Skeletal muscle satellite cell (primary cell): ENCODE measurements at regions not wholly inside any gene's neighbourhood (a gene's known extent, or its start where the extent isn't known, plus 50 kb on each side); places are given as distances from the start of the nearest gene placed in this dataset.
"Not testable (repeated sequence)": the region's sequence is repeated elsewhere in the genome, so short reads cannot be mapped to it uniquely, and the experiment has no call there.

Source experiments
- H3K27me3 ChIP-seq: 2 replicates; pipeline ENCODE4 v1.7.0; 2013; ENCODE audit warnings: low read length; ENCODE audit not compliant: control insufficient read depth, insufficient read depth
- H3K36me3 ChIP-seq: 2 replicates; pipeline ENCODE4 v1.7.0; 2013; ENCODE audit warnings: mild to moderate bottlenecking, control low read depth, low read length; ENCODE audit not compliant: insufficient read depth
- H3K4me1 ChIP-seq: 2 replicates; pipeline ENCODE4 v1.7.0; 2013; ENCODE audit warnings: low read length; ENCODE audit not compliant: control insufficient read depth, insufficient read depth
- H3K4me2 ChIP-seq: 2 replicates; pipeline ENCODE4 v1.7.0; 2013; ENCODE audit warnings: mild to moderate bottlenecking, low read length
- H3K4me3 ChIP-seq: 2 replicates; pipeline ENCODE4 v1.7.0; 2013; ENCODE audit warnings: low read length
- H3K9ac ChIP-seq: 2 replicates; pipeline ENCODE4 v1.7.0; 2013; ENCODE audit warnings: mild to moderate bottlenecking, low read depth, low read length, moderate library complexity
- H3K9me3 ChIP-seq: replicated peaks from 2 replicates; pipeline ENCODE4 v1.7.0; 2013; ENCODE audit warnings: mild to moderate bottlenecking, control low read depth, low read length

DNA sequence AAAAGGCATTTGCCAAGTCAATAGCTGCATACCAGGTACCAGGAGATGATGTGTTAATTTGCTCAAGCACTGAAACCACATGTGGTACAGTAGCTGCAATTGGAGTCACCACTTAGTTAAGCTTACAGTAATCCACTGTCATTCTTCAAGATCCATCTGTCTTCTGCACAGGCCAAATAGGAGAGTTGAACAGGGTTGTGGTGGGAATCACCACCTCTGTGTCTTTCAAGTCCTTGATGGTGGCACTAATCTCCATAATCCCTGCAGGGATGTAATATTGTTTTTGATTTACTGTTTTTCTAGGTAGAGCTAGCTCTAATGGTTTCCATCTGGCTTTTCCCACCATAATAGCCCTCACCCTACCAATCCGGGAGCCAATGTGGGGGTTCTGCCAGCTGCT lies 91.9 kb downstream of the FCRL5 start:
- H3K4me1 ChIP-seq, result no peaks in the 10 kb centered on the region
- no peak overlapping the region for H3K4me2 ChIP-seq
- no peaks in the 10 kb centered on the region for H3K9me3 ChIP-seq
- H3K4me3 ChIP-seq, result no peak overlapping the region
- no peak overlapping the region for H3K9ac ChIP-seq
- H3K27me3 ChIP-seq, result no peaks in the 10 kb centered on the region
- H3K36me3 ChIP-seq, result no peaks in the 10 kb centered on the region

GRCh38 chr1:157457279-157457678 lies 95.0 kb downstream of the FCRL5 start:
- Histone ChIP-seq H3K4me3 (no peak overlapping the region), H3K9ac (no peak overlapping the region), H3K4me1 (no peaks in the 10 kb centered on the region), H3K9me3 (no peaks in the 10 kb centered on the region), H3K27me3 (peaks cover 5% of the 10 kb centered on the region), H3K4me2 (no peak overlapping the region), H3K36me3 (no peaks in the 10 kb centered on the region)

DNA sequence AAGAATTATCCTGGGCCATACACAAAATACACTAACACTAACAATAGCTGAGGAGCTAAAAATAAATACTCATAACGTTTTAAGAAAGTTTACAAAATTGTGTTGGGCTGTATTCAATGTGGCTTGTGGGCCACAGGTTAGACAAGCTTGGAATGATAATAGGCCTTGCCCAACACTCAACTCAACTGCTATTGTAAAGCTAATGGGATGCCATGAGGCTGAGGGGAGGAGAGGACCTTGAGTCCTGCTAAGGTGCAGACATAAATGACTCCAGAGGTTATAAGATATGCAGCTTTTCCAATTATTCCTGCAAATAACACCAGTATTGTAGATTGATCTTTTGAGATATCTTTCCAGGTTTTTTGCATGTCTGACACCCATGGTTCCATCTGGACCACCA lies 97.0 kb downstream of the FCRL5 start:
- peaks cover 5% of the 10 kb centered on the region for H3K27me3 ChIP-seq
- no peaks in the 10 kb centered on the region for H3K9me3 ChIP-seq
- no peak overlapping the region for H3K4me2 ChIP-seq
- H3K4me1 ChIP-seq, result no peaks in the 10 kb centered on the region
- no peaks in the 10 kb centered on the region for H3K36me3 ChIP-seq
- no peak overlapping the region for H3K9ac ChIP-seq
- no peak overlapping the region for H3K4me3 ChIP-seq

- Histone ChIP-seq H3K9me3 (no peaks in the 10 kb centered on the region), H3K36me3 (no peaks in the 10 kb centered on the region), H3K4me2 (no peak overlapping the region), H3K9ac (no peak overlapping the region), H3K4me1 (no peaks in the 10 kb centered on the region), H3K4me3 (no peak overlapping the region), H3K27me3 (peaks cover 5% of the 10 kb centered on the region)
These were observed 102.2 kb downstream of the FCRL5 start for GRCh38 chr1:157450106-157450505.

DNA sequence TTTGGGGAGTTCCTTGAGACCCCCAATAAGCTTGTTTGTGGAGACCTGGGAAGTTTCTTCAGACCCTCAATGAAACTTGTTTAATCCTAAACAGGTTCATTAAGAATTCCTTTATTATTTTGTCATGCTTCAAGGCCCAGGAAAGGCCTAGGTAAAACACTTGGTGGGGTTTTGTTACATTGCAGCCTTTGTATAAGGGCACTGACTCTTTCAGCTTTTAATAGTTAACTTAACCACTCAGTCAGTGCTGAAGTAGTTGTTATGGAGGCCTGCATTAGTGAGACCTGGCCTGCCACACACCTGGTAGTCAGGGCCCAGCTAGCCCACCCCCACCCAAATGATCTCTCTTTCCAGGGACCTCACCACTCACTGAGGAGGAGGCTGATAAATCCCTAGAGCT lies 103.7 kb downstream of the FCRL5 start:
- Histone ChIP-seq H3K4me1 (no peaks in the 10 kb centered on the region), H3K4me2 (no peak overlapping the region), H3K9me3 (no peaks in the 10 kb centered on the region), H3K36me3 (no peaks in the 10 kb centered on the region), H3K27me3 (peaks cover 2% of the 10 kb centered on the region), H3K9ac (no peak overlapping the region), H3K4me3 (no peak overlapping the region)

DNA sequence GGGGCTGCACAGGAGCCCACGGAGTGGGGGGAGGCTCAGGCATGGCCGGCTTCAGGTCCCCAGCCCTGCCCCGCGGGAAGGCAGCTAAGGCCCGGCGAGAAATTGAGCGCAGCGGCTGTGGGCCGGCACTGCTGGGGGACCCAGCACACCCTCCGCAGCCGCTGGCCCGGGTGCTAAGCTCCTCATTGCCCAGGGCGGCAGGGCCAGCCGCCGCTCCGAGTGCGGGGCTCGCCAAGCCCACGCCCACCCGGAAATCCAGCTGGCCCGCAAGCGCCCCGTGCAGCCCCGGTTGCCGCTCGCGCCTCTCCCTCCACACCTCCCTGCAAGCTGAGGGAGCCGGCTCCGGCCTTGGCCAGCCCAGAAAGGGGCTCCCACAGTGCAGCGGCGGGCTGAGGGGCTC lies 106.0 kb downstream of the FCRL5 start:
- H3K4me2 ChIP-seq, H3K4me3 ChIP-seq, H3K4me1 ChIP-seq, H3K36me3 ChIP-seq, H3K9ac ChIP-seq, H3K9me3 ChIP-seq, H3K27me3 ChIP-seq: not testable (repeated sequence)

DNA sequence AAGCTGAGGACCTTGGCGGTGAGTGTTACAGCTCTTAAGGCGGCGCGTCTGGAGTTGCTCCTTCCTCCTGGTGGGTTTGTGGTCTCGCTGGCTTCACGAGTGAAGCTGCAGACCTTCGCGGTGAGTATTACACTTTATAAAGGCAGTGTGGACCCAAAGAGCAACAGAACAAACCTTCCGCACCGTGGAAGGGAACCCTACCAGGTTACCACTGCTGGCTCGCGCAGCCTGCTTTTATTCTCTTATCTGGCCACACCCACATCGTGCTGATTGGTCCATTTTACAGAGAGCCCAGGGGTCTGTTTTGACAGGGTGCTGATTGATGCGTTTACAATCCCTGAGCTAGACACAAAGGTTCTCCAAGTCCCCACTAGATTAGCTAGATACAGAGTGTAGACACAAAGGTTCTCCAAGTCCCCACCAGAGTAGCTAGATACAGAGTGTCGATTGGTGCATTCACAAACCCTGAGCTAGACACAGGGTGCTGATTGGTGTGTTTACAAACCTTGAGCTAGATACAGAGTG lies 106.6 kb downstream of the FCRL5 start:
- not testable (repeated sequence) for H3K9me3 ChIP-seq, H3K27me3 ChIP-seq, H3K4me3 ChIP-seq, H3K9ac ChIP-seq, H3K4me1 ChIP-seq, H3K36me3 ChIP-seq, H3K4me2 ChIP-seq

- peaks cover 8% of the 10 kb centered on the region for H3K27me3 ChIP-seq
- H3K4me3 ChIP-seq, result no peak overlapping the region
- no peak overlapping the region for H3K9ac ChIP-seq
- H3K4me1 ChIP-seq, result no peaks in the 10 kb centered on the region
- H3K9me3 ChIP-seq, result no peaks in the 10 kb centered on the region
- no peak overlapping the region for H3K4me2 ChIP-seq
- no peaks in the 10 kb centered on the region for H3K36me3 ChIP-seq
These were observed 110.2 kb downstream of the FCRL5 start for GRCh38 chr1:157442065-157442464.

GRCh38 chr1:157439302-157439954 lies 112.9 kb downstream of the FCRL5 start:
- no peak overlapping the region for H3K4me3 ChIP-seq
- H3K9ac ChIP-seq, result no peak overlapping the region
- no peak overlapping the region for H3K4me2 ChIP-seq
- H3K9me3 ChIP-seq, result no peaks in the 10 kb centered on the region
- no peaks in the 10 kb centered on the region for H3K4me1 ChIP-seq
- peaks cover 8% of the 10 kb centered on the region for H3K27me3 ChIP-seq
- no peaks in the 10 kb centered on the region for H3K36me3 ChIP-seq

- Histone ChIP-seq H3K9ac (no peak overlapping the region), H3K4me2 (no peak overlapping the region), H3K27me3 (peaks cover 8% of the 10 kb centered on the region), H3K9me3 (no peaks in the 10 kb centered on the region), H3K36me3 (no peaks in the 10 kb centered on the region), H3K4me3 (no peak overlapping the region), H3K4me1 (no peaks in the 10 kb centered on the region)
These were observed 113.7 kb downstream of the FCRL5 start for GRCh38 chr1:157438613-157439012.

DNA sequence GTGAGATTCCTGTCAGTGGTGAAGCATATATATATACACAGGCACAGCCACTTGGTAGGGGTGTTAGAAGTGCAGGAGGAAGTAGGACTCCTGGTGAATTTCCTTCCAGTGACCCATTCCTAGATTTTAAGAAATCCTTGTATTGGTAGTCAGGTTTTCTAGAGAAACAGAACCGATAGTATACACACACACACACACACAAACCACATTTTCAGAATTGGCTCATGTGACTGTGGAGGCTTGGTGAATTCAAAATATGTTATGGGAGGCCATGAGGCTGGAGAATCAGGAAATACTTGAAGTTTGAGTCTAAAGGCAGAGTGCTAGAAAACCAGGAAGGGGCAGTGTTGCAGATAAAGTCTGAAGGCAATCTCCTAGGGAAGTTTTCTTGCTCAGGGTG lies 114.2 kb downstream of the FCRL5 start:
- Histone ChIP-seq H3K9me3 (no peaks in the 10 kb centered on the region), H3K36me3 (no peaks in the 10 kb centered on the region), H3K9ac (no peak overlapping the region), H3K27me3 (peaks cover 8% of the 10 kb centered on the region), H3K4me3 (no peak overlapping the region), H3K4me2 (no peak overlapping the region), H3K4me1 (no peaks in the 10 kb centered on the region)

DNA sequence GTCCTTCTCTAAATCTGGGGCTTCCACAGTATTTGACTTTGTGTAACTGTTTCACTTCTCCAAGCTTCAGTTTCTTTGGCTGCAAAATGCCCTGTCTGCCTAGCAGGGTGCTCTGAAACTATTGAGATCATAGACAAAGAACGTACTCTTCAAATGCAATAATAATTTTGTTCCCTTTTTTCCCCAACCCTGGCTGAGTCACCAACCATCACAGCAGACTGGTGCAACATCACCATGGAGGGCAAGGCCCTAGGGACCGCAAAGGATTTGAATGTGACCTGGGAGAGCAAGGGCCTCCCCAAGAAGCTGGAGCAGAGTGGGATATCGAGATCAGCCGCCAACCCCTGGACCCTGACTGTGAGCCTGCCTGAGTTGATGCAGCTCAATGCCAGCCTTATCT lies 115.0 kb downstream of the FCRL5 start:
- no peak overlapping the region for H3K9ac ChIP-seq
- H3K36me3 ChIP-seq, result no peaks in the 10 kb centered on the region
- H3K4me2 ChIP-seq, result no peak overlapping the region
- no peaks in the 10 kb centered on the region for H3K9me3 ChIP-seq
- H3K4me3 ChIP-seq, result no peak overlapping the region
- peaks cover under 1% of the 10 kb centered on the region for H3K4me1 ChIP-seq
- peaks cover 8% of the 10 kb centered on the region for H3K27me3 ChIP-seq
